Choroid plexus epithelial cell (primary cell): ENCODE measurements at regions not wholly inside any gene's neighbourhood (a gene's known extent, or its start where the extent isn't known, plus 50 kb on each side); places are given as distances from the start of the nearest gene placed in this dataset.
"Not testable (repeated sequence)": the region's sequence is repeated elsewhere in the genome, so short reads cannot be mapped to it uniquely, and the experiment has no call there.

Experiments used
- DNase-seq: peaks from one replicate; pipeline ENCODE4 v3.0.0-alpha.2; 2010; ENCODE audit warnings: low read depth
- H3K4me3 ChIP-seq: 2 replicates; pipeline ENCODE4 v1.5.1; 2011; ENCODE audit warnings: low read depth, mild to moderate bottlenecking, control low read depth, low read length, moderate library complexity
- CTCF ChIP-seq: conservative IDR thresholded peaks from 2 replicates; pipeline ENCODE4 v1.5.1; 2011; ENCODE audit warnings: low read depth, mild to moderate bottlenecking, control low read depth, inconsistent platforms, low read length, moderate library complexity

GRCh38 chrX:5674036-5674435 is 554.6 kb downstream of the NLGN4X start:
- TF ChIP-seq CTCF, result no peak
- no peak overlapping the region for H3K4me3 ChIP-seq
- DNase-seq, result no peak

DNA sequence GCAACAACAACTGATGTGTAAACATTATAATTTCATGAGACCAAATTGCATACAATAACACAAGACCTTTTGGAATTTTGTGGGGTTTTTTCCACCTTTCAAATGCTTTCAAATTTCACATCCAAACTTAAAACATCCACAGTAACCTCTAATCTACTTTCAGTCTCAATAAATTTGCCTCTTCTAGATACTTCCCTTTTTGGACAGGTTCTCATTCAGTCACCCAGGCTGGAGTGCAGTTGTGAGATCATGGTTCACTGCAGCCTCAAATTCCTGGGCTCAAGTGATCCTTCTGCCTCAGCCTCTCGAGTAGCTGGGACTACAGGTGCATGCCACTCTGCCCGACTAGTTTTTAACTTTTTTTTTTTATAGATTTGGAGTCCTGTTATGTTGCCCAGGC is 556.6 kb downstream of the NLGN4X start:
- TF ChIP-seq CTCF, result no peak
- no peak for DNase-seq

GRCh38 chrX:5666689-5667088 is 562.0 kb downstream of the NLGN4X start:
- DNase-seq, H3K4me3 ChIP-seq: not testable (repeated sequence)

More for the DNA sequence above, 556.6 kb downstream of the NLGN4X start:
- H3K4me3 ChIP-seq, result no peak overlapping the region

DNA sequence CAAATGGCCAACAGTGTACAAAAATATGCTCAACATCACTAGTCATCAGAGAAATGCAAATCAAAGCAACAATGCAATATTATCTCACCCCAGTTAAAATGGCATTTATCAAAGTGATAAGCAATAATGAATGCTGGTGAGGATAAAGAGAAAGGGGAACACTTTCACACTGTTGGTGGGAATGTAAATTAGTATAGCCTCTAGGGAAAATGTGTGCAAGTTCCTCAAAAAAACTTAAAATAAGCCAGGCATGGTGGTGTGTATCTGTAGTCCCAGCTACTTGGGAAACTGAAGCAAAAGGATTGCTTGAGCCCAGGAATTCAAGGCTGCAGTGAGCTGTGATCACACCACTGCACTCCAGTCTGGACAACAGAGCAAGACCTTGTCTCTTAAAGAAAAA is 572.1 kb downstream of the NLGN4X start:
- TF ChIP-seq CTCF, result no peak

GRCh38 chrX:5650904-5651303 is 577.8 kb downstream of the NLGN4X start:
- no peak for TF ChIP-seq CTCF
- no peak for DNase-seq
- H3K4me3 ChIP-seq, result no peak overlapping the region

More for the DNA sequence above, 572.1 kb downstream of the NLGN4X start:
- no peak for DNase-seq
- no peak overlapping the region for H3K4me3 ChIP-seq

DNA sequence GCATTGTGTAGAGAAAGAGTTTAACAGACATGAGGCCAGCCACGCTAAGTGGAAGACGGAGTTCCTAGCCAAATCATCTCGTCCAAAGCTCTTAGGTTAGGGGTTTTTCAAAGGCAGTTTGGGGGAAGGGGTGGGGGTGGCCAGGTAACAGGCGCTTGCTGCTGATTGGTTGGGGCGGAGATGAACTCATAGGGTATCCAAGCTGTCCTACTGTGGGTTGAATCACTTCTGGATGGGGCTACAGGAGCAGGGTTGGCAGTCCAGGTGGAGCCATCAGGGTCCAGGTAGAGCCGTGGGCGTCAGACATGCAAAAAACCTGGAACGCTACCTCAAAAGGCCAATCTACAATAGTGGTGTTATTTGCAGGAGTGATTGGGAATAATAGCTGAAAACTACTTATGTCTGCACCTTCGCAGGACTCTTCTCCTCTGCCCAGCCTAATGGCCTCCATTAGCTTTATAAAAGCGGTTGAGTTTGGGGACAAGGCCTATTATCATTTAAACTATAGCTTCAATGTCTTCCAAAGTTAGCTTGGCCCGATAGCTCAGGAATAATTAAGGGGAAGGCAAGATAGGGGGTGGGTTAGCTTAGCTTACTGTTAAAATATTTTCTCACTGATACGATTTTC is 579.6 kb downstream of the NLGN4X start:
- no peak for TF ChIP-seq CTCF
- H3K4me3 ChIP-seq, result no peak overlapping the region
- no peak for DNase-seq

GRCh38 chrX:5646818-5647217 is 581.8 kb downstream of the NLGN4X start:
- no peak for DNase-seq
- TF ChIP-seq CTCF, result no peak
- no peak overlapping the region for H3K4me3 ChIP-seq

DNA sequence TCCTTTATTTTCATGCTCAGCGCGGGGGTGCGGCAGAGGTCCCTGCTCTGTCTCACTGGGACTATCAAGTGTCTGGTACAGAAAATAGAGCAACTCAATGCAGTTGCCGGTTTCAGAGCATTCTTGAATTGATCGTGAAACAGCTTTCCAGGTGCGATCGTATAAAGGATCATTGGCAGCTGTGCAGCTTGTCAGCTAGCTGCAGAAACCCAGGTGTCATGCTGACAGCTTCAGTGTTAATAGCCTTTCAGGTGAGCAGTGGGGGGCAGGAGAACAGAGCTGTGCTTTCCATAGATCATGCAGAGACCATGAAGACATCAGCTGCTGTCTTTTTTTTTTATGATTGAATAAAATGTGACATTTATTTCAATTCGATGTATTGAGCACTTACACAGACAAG is 583.9 kb downstream of the NLGN4X start:
- TF ChIP-seq CTCF, result no peak
- DNase-seq, result no peak
- no peak overlapping the region for H3K4me3 ChIP-seq
